ENCODE measurements at regions not wholly inside any gene's neighbourhood (a gene's known extent, or its start where the extent isn't known, plus 50 kb on each side); places are given as distances from the start of the nearest gene placed in this dataset.
"Not testable (repeated sequence)": the region's sequence is repeated elsewhere in the genome, so short reads cannot be mapped to it uniquely, and the experiment has no call there.

GRCh38 chr1:182331387-182331786, 60.2 kb downstream of the GLUL start:
- DNase-seq (ENCODE audit: low read depth in 2 of 2), result no peak

GRCh38 chr1:182330303-182330702, 61.3 kb downstream of the GLUL start:
- DNase-seq (ENCODE audit: low read depth in 2 of 2), result no peak

DNA sequence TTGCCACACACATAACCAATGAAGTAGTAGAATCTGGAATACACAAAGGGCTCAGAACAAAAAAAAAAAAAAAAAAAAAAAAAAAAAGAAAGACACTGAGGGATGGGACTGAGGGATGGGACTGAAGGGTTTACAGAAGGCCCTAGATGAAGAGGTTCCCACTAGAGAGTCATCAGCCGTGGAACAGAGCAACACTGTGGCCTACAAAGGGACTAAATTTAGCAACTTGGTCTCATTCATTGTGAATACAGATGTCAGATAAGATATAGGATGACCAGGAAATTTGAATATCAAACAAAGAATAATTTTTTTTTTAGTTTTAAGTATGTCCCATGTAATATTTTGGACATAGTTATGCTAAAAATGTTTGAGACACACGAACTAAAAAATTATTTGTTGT, 62.1 kb downstream of the GLUL start:
- no peak for DNase-seq (ENCODE audit: low read depth in 2 of 2)

GRCh38 chr1:182328591-182328990, 63.0 kb downstream of the GLUL start:
- no peak for DNase-seq (ENCODE audit: low read depth in 2 of 2)

DNA sequence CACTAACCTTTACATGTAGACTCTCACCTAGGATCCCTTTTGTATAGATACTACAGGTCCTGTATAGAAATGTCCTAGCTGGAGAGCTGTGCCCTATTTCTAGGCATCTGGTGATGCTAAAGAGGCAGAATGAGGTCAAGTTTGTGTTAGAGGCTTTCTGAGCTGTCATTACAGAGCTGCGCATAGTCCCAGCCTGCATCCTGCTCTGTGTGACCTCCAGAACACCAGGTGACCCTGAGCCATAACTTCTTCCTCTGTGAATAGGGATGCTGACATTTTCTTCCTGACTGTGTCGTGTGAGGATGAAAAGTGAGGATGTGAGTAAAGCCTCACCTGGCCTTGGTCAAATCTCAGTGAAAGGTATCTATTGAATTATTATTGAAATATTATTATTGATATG, 66.3 kb downstream of the GLUL start:
- DNase-seq (ENCODE audit: low read depth in 2 of 2), result no peak

DNA sequence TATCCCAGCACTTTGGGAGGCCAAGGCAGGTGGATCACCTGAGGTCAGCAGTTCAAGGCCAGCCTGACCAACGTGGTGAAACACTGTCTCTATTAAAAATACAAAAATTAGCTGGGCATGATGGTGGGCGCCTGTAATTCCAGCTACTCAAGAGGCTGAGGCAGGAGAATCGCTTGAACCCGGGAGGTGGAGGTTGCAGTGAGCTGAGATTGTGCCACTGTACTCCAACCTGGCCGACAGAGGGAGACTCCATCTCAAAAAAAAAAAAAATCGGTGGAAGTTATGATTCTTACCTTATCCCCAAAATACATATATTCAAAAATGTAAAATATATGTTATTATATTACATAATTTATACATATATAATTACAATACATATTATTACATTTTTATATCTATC, 70.1 kb downstream of the GLUL start:
- not testable (repeated sequence) for DNase-seq (ENCODE audit: low read depth in 2 of 2)

DNA sequence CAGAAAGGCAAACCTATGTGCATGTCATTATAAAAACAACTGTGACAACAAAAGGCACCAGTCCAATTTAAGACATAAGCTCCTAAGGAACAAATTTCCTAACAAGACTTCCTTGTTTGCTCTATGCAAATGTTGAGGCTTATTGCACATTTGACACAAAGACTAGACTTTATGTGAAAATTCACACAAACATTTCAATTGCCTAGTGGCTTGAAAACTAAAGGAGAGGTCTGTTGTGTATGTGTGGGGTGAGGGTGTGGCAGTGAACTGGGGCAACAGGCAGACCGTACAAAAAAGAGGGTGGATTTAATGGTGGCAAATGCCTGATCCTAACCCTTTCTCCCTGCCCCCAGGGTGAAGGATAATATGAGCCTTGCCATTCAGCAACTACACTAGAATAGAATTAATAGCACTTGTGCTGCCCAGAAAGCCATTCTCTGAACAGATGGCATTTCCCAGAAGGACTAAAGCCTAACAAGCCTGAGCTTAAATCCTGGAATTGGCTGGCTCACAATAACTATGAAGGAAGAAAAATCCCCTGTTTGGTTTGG, 73.9 kb downstream of the GLUL start:
- no peak for DNase-seq (ENCODE audit: low read depth in 2 of 2)

- not testable (repeated sequence) for DNase-seq (ENCODE audit: low read depth in 2 of 2)
Measured at GRCh38 chr1:182316454-182316853, 75.1 kb downstream of the GLUL start.

GRCh38 chr1:182315167-182315556, 76.4 kb downstream of the GLUL start:
- no peak for DNase-seq (ENCODE audit: low read depth in 2 of 2)

DNA sequence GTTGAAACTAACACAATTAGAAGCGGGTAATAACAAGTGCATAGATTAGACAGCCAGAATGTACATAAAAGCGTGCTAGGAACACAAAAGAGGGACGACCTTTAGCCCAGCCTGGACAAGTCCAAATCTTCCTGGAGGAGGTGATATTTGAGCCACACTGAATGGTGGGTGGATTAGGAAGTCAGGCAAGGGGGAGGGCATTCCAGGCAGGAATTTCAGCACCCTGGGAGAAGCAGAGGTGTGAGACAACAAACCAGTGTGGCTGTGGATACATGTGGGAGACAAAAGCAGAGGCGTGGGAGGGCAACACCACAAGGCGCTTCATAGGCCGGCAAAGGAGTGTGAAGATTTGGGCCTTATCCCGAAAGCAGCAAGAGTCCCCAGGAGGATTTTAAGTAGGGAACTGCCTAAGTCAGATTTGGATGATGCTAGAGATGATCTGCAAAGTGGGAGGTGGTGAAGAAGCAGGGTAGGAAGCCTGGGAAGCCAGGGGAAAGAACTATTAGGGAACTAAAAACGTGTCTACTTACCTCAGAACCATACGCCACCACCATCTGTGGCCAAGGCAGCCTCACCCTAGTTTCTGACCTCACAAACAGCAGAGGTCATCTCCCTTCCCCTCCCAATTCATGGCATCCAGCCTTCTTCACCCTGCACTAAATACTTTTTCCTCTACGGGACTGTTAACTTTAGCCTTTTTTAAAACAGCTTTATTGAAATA, 81.8 kb downstream of the GLUL start:
- no peak for DNase-seq (ENCODE audit: low read depth in 2 of 2)

DNA sequence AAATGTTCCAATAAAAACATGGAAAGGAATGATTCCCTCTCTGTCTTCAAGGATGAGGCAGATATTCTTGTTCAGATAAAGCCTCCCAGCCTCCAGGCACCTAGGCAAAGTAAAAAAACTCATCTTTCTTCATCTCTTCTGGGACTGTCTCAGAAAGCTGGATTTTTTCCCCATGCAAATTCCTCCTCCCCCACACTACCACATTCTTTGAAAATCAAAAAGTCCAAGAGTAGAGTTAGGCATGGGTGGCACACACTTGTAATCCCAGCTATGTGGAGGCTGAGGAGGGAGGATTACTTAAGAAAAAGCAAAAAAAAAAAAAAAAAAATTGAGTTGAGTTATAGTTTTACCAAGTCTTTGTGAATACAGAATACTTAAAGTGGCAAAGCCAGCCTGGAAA, 82.8 kb downstream of the GLUL start:
- DNase-seq (ENCODE audit: low read depth in 2 of 2), result no peak

- not testable (repeated sequence) for DNase-seq (ENCODE audit: low read depth in 2 of 2)
Measured at GRCh38 chr1:182307486-182307885, 84.1 kb downstream of the GLUL start.

GRCh38 chr1:182305861-182306260, 85.7 kb downstream of the GLUL start:
- DNase-seq (ENCODE audit: low read depth in 2 of 2), result no peak

DNA sequence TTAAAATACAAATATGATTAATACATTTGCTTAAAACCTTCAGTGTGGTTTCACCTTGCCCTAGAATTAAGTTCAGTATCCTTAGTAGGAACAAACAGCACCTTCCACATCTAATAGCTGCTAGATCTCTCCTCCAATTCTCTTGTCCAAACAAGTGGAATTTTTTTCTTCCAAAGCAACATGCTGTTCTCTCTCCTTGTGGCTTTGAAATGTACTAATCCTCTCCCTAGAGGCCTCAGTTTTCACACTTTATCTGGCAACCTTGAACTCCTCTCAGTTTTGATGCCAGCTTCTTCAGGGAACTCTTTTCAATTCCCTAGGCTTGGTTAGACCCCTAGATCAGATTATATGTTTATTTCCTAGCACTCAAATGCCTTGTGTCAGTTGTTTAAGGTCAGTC, 87.0 kb downstream of the GLUL start:
- DNase-seq (ENCODE audit: low read depth in 2 of 2), result no peak

- no peak for DNase-seq (ENCODE audit: low read depth in 2 of 2)
Measured at GRCh38 chr1:182304218-182304617, 87.4 kb downstream of the GLUL start.

DNA sequence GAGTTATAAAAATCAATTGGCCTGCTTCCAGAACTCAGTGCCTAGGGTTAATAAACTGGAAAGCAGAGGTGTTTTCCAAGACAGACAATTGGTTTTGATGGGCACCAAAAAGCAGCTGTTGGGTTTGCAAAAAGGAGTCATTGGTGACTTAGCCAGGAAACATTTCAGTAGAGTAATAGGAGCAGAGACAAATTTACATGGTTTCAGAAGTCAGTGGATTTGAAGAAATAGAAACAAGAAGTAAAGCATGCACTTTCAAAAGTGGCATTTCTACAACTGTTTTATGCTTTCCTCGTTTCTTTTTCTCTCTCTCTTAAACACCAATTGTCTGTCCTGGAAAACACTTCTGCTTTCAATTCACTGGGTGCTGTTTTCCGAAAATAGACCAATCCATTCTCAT, 87.8 kb downstream of the GLUL start:
- DNase-seq (ENCODE audit: low read depth in 2 of 2), result no peak

- DNase-seq (ENCODE audit: low read depth in 2 of 2), result no peak
Measured at GRCh38 chr1:182301467-182302198, 90.0 kb downstream of the GLUL start.

- DNase-seq (ENCODE audit: low read depth in 2 of 2), result no peak
Measured at GRCh38 chr1:182301026-182301436, 90.6 kb downstream of the GLUL start.

DNA sequence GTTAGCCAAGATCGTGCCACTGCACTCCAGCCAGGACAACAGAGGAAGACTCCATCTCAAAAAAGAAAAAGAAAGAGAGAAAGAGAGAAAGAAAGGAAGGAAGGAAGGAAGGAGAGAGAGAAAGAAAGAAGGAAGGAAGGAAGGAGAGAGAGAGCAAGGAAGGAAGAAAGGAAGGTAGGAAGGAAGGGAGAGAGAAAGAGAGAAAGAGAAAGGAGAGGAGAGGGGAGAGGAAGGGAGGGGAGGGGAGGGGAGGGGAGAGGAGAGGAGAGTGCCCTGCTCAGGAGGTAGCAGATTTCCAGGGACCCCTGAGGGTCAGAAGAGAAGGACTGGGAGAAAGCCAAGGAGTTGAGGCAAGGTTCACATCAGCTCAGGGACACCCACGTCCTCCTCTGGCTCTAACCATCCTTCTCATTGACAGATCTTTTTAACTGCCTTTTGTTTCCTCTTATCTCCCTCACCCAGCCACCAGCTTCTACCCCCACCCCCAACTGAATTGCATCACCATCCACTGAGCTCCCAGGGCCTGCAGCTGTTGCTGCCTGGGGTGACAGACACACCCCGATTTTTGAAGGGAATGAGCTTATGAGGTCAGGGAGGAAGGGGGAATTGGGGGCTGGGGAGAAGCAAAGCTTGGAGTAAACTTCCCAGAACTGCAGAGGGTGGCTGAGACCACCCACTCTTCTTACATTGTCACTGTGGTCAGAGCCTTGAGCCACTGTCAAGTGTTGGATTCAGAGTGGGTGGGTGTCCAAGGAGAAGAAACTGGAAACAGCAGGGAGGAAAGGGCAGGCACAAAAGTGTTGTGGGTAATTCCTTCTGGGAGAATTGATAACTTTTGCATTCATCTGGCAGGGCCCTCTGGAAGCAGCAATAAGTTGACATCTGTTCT, 91.6 kb downstream of the GLUL start:
- no peak for DNase-seq (ENCODE audit: low read depth in 2 of 2)

DNA sequence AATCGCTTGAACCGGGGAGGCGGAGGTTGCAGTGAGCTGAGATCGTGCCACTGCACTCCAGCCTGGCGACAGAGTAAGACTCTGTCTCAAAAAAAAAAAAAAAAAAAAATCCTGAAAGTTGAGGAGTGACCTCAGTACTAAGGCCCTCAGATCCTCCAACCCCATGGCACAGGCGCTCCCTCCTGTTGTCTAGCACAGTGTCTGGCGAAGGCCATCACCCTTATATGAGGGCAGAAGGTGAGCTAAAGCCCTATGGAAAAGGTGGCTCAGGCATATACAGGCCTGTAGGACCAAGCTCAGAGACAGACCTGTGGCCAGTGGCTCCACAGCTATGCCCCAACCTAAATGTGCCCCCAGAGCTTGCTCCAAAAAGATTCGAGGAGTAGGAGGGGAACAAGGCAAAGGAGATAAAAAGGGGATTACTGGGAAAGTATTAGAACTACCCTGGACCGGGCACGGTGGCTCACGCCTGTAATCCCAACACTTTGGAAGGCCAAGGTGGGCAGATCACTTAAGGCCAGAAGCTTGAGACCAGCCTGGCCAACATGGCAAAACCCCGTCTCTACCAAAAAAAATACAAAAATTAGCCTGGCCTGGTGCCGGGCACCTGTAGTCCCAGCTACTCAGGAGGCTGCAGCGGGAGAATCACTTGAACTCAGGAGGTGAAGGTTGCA, 92.4 kb downstream of the GLUL start:
- DNase-seq (ENCODE audit: low read depth in 2 of 2), result not testable (repeated sequence)

GRCh38 chr1:182297335-182297734, 94.3 kb downstream of the GLUL start:
- DNase-seq (ENCODE audit: low read depth in 2 of 2), result no peak

DNA sequence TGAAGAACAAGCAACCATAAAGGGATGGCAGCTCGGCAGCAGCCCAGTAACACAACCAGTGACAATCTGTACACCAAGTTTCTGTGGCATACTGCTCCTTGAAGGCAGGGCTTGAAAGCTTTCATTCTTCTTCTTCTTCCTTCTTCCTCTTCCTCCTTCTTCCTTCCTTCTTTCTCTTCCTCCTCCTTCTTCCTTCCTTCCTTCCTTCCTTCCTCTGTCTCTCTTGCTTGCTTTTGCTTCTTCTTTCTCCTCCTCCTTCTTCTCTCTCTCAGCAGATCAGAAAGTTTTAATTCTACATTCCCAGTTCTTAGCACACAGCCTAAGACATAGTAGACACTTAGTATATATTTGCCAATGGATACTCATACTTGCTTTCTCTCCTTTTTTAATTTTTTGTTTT, 95.9 kb downstream of the GLUL start:
- DNase-seq (ENCODE audit: low read depth in 2 of 2), result no peak
